ENCODE measurements at regions not wholly inside any gene's neighbourhood (a gene's known extent, or its start where the extent isn't known, plus 50 kb on each side); places are given as distances from the start of the nearest gene placed in this dataset.
"Not testable (repeated sequence)": the region's sequence is repeated elsewhere in the genome, so short reads cannot be mapped to it uniquely, and the experiment has no call there.

DNA sequence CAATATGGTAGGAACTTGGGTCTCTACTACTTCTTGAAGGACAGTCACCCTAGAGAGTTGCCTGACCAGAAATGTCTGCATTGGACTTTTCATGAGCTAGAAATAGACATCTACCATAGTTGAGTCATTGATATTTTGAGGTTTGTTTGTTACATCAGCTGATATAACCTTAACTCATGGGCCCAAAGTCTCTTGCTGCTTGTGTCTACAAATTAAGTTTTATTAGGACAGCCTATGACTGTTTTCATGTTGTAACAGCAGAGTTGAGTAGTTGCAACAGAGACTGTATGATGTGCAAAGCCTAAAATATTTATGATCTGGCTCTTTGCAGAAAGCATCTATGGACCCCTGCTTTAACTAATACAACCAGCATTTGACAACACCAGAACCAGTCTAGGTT is 155.3 kb downstream of the MIAT start:
- H3K36me3 Mint-ChIP-seq, result no peaks in the 10 kb centered on the region
- DNase-seq (ENCODE audit: low spot score in 2 of 2) (no peak), ATAC-seq (no peak)
- no peak overlapping the region for H3K27ac Mint-ChIP-seq
- H3K9me3 Mint-ChIP-seq, result no peaks in the 10 kb centered on the region
- H3K4me3 Mint-ChIP-seq, result no peak overlapping the region
- H3K4me1 Mint-ChIP-seq, result no peaks in the 10 kb centered on the region

DNA sequence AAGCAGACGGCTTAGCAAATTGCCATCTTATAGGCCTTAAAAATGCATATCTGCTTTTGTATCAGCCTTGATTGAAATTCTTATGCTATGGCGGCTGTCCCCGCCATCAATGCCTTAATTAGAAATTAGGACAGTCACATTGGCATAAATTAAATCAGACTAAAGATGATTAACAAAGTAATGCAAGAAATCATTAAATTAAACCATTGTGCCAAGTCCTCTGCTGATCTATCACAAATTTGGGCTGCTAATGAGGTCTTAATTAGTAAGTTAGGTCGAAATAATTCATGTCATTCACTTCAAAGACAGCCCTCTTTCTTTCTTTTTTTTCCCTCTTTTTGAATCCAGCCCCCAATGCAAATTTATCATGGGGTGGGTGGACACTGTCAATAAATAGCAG is 159.3 kb downstream of the MIAT start:
- no peak for ATAC-seq
- no peak overlapping the region for H3K27ac Mint-ChIP-seq
- no peaks in the 10 kb centered on the region for H3K36me3 Mint-ChIP-seq
- no peak for DNase-seq (ENCODE audit: low spot score in 2 of 2)
- H3K9me3 Mint-ChIP-seq, result peaks cover 3% of the 10 kb centered on the region
- no peaks in the 10 kb centered on the region for H3K4me1 Mint-ChIP-seq
- no peak overlapping the region for H3K4me3 Mint-ChIP-seq

DNA sequence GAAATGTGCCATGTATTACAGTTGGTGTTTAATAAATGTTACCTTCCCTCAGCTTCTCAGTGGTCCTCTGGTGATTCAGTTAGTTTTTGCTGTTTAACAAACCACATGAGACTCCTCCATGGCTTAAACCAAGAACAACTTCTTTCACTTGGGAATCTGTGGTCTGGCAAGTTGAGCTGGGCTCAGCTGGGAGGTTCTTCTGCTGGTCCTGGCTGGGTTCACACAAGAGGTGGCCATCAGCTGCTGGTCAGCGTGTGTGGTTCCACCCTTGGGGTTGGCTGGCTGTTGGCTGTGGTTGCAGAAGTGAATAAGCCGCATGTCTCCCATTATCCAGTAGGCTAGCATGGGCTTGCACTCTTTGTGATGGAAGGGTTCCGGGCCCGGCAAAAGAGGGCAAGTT is 160.5 kb downstream of the MIAT start:
- ATAC-seq (no peak), DNase-seq (ENCODE audit: low spot score in 2 of 2) (no peak)
- H3K27ac Mint-ChIP-seq, result no peak overlapping the region
- no peak overlapping the region for H3K4me3 Mint-ChIP-seq
- H3K9me3 Mint-ChIP-seq, result peaks cover 3% of the 10 kb centered on the region
- no peaks in the 10 kb centered on the region for H3K36me3 Mint-ChIP-seq
- no peaks in the 10 kb centered on the region for H3K4me1 Mint-ChIP-seq

DNA sequence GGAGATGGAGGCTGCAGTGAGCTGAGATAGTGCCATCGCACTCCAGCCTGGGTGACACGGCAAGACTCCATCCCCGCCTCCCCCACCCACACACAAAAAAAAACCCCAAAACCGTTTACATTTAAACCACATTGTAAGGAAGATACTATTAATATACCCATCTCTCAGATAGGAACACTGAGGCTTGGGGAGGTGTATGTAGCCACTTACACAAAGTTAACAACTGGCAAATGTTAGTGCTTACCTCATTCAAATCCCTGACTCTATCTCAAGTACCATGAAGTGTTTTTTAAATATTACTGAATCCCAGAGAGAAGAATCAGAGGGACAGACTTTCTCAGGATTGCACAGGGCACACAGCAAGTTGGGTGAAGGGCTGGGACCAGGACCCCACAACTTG is 164.5 kb downstream of the MIAT start:
- Mint-ChIP-seq H3K4me3 (no peak overlapping the region), H3K4me1 (peaks cover 6% of the 10 kb centered on the region), H3K9me3 (peaks cover 3% of the 10 kb centered on the region), H3K36me3 (no peaks in the 10 kb centered on the region), H3K27ac (no peak overlapping the region)
- ATAC-seq (no peak), DNase-seq (ENCODE audit: low spot score in 2 of 2) (no peak)

GRCh38 chr22:26822313-26822712 is 164.9 kb downstream of the MIAT start:
- H3K4me1 Mint-ChIP-seq, result peaks cover 6% of the 10 kb centered on the region
- H3K4me3 Mint-ChIP-seq, result no peak overlapping the region
- DNase-seq (ENCODE audit: low spot score in 2 of 2), result no peak
- H3K36me3 Mint-ChIP-seq, result no peaks in the 10 kb centered on the region
- peaks cover 3% of the 10 kb centered on the region for H3K9me3 Mint-ChIP-seq
- H3K27ac Mint-ChIP-seq, result no peak overlapping the region
- no peak for ATAC-seq

DNA sequence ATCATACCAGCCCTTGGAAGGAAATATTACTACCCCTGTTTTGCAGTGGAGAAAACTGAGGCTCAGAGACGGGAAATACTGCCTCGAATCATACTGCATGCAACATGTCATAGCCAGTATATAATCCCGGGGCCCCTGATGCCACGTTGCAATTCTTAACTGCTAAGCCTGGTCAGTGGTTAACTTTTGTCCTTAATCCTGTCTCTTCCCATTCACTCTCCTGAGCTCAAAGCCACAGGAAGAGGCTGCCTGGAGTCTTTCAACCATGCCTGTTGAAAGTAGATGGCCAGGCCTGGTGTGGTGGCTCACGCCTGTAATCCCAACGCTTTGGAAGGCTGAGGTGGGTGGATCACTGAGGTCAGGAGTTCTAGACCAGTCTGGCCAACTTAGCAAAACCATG is 166.6 kb downstream of the MIAT start:
- no peak for ATAC-seq
- no peak overlapping the region for H3K4me3 Mint-ChIP-seq
- no peak overlapping the region for H3K27ac Mint-ChIP-seq

GRCh38 chr22:26825960-26826935 is 168.9 kb downstream of the MIAT start:
- DNase-seq (ENCODE audit: low spot score in 2 of 2), result no peak
- H3K9me3 Mint-ChIP-seq, result no peaks in the 10 kb centered on the region
- peaks cover 6% of the 10 kb centered on the region for H3K4me1 Mint-ChIP-seq
- no peak overlapping the region for H3K4me3 Mint-ChIP-seq
- no peaks in the 10 kb centered on the region for H3K36me3 Mint-ChIP-seq
- no peak overlapping the region for H3K27ac Mint-ChIP-seq
- no peak for ATAC-seq

More for the DNA sequence above, 166.6 kb downstream of the MIAT start:
- DNase-seq (ENCODE audit: low spot score in 2 of 2), result no peak
- Mint-ChIP-seq H3K4me1 (peaks cover 6% of the 10 kb centered on the region), H3K36me3 (no peaks in the 10 kb centered on the region), H3K9me3 (no peaks in the 10 kb centered on the region)

DNA sequence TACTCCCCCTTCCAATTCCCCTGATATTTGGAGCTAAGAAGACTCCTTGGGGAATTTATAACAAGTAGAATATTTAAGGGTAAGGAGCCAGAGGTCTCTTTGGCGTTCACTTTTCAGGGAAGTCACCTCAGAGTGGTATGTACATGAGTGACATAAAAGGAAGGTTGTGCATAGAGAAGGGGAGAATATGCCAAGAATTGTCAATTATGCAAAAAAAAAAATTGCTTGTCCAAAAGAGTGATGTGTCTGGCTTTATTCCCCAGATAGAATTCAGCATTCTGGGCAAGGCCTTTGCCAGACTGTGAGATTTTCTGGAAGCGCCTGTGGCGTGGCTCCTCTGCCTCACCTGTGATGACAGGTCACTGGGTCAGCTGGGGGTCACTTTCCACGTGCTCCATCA is 170.2 kb downstream of the MIAT start:
- ATAC-seq (no peak), DNase-seq (ENCODE audit: low spot score in 2 of 2) (no peak)
- Mint-ChIP-seq H3K36me3 (no peaks in the 10 kb centered on the region), H3K9me3 (no peaks in the 10 kb centered on the region), H3K27ac (no peak overlapping the region), H3K4me3 (no peak overlapping the region), H3K4me1 (peaks cover 6% of the 10 kb centered on the region)

DNA sequence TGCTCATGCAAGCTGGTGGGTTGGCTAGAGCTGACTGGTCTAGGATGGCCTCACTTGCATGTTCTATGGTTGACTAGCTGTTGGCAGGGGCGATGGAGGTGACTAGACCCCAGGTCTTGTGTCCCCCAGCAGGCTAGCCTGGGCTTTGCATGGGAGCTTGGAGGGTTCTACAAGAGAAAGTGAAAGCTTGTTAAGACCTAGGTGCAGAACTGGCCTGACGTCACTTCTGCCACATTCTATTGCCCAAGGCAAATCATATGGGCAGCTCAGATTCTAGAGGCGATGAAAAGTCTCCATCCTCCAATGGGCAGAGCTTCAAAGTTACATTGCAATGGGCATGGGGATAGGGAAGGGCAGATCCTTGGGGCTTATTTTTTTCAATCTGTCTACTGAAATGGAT is 170.9 kb downstream of the MIAT start:
- peaks cover 6% of the 10 kb centered on the region for H3K4me1 Mint-ChIP-seq
- ATAC-seq (no peak), DNase-seq (ENCODE audit: low spot score in 2 of 2) (no peak)
- peak overlapping the region; percentile 10 for H3K27ac Mint-ChIP-seq
- H3K9me3 Mint-ChIP-seq, result no peaks in the 10 kb centered on the region
- H3K36me3 Mint-ChIP-seq, result no peaks in the 10 kb centered on the region
- no peak overlapping the region for H3K4me3 Mint-ChIP-seq

GRCh38 chr22:26830837-26831236 is 173.4 kb downstream of the MIAT start:
- Mint-ChIP-seq H3K36me3 (no peaks in the 10 kb centered on the region), H3K4me1 (peaks cover 13% of the 10 kb centered on the region), H3K9me3 (no peaks in the 10 kb centered on the region), H3K27ac (no peak overlapping the region), H3K4me3 (no peak overlapping the region)
- DNase-seq (ENCODE audit: low spot score in 2 of 2), result no peak
- ATAC-seq, result no peak

DNA sequence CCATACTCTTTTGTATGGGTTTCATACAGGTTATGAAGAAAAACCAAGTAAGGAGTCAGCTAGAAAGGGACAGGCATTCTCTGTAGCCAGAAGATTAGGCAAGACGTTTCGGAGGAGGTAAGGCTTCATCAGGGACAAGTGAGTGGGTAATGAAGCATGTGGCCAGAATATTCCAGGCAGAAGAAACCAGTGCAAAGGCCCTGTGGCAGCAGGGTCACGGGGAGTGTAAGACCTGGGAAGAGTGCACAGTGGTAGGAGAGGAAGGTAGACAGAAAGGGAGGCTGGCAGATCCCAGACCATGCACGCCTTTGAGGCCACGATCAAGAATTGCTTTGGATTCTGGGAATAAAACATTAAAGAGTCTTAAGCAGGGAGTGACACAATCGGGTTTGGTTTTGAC is 177.6 kb downstream of the MIAT start:
- no peak for ATAC-seq
- no peak overlapping the region for H3K27ac Mint-ChIP-seq
- H3K4me3 Mint-ChIP-seq, result no peak overlapping the region
- DNase-seq (ENCODE audit: low spot score in 2 of 2), result no peak
- peaks cover 7% of the 10 kb centered on the region for H3K4me1 Mint-ChIP-seq
- no peaks in the 10 kb centered on the region for H3K36me3 Mint-ChIP-seq
- no peaks in the 10 kb centered on the region for H3K9me3 Mint-ChIP-seq

DNA sequence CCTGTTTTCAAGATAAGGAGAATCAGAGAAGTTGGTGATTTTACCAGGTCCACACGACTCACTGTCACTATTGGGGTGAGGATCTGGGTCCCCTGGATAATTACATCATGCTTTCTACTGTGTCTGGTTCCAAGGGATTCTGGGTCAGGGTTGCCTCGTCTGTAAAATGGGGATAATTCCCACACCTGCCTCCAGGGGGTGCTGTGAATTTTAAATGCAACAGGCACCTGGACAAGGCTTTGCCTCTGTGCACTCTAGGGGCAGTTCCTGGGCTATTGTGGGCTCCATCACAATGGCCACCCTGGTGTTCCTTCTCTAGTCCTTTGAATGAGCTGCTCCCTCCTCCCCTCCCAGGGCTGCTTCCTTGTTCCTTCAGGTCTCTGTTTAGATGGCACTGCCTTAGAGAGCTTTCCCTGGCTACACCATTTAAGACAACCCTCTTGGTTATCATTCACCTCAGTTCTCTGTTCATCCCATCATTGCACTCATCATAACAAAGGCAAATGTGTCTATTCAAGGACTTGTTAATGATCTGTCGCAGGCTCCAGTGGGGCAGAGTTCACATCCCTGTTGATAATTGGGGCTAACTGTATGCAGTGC is 178.6 kb downstream of the MIAT start:
- DNase-seq (ENCODE audit: low spot score in 2 of 2) (peak; percentile 32 to 81), ATAC-seq (peak; percentile 43)
- no peak overlapping the region for H3K4me3 Mint-ChIP-seq
- H3K27ac Mint-ChIP-seq, result no peak overlapping the region
- no peaks in the 10 kb centered on the region for H3K36me3 Mint-ChIP-seq
- no peaks in the 10 kb centered on the region for H3K9me3 Mint-ChIP-seq
- peaks cover 7% of the 10 kb centered on the region for H3K4me1 Mint-ChIP-seq

DNA sequence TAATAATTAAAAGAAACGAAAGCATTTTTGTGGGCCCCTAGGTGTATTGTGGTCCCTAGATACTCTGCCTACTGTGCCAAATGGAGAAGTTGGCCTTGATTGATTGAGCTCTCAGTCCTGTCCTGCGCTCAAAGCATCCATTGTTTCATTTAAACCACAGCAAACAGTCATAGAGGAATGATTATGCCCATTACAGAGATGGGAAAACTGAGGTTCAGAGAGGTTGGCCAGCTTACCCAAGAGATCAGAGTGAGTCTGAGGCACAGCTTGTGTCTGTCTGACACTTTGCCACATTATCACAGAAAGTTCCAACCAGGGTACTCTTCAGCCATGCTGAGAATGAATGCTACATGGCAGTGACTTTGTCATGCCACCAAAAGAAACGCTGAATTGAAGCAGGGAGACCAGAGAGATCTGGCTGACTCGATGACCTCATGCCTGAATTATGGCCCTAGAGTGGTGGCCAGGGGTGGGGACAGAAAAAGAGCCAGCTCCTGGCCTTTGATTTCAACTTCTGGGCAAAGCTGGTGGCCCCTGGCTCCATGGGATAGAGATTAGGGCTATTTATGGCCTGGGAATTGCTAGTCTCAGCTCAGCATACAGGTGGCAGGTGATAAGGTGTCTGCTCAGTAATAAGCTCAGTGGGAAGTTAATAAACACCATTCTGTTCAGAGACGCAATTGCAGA is 180.5 kb downstream of the MIAT start:
- DNase-seq (ENCODE audit: low spot score in 2 of 2) (no peak), ATAC-seq (no peak)
- Mint-ChIP-seq H3K36me3 (no peaks in the 10 kb centered on the region), H3K27ac (no peak overlapping the region), H3K4me1 (peaks cover 7% of the 10 kb centered on the region), H3K9me3 (no peaks in the 10 kb centered on the region), H3K4me3 (no peak overlapping the region)

GRCh38 chr22:26838471-26838825 is 181.1 kb downstream of the MIAT start:
- no peak for DNase-seq (ENCODE audit: low spot score in 2 of 2)

GRCh38 chr22:26839216-26839615 is 181.8 kb downstream of the MIAT start:
- no peak overlapping the region for H3K4me3 Mint-ChIP-seq
- H3K27ac Mint-ChIP-seq, result no peak overlapping the region
- H3K4me1 Mint-ChIP-seq, result no peaks in the 10 kb centered on the region
- no peaks in the 10 kb centered on the region for H3K9me3 Mint-ChIP-seq
- no peak for DNase-seq (ENCODE audit: low spot score in 2 of 2)
- ATAC-seq, result no peak
- H3K36me3 Mint-ChIP-seq, result no peaks in the 10 kb centered on the region

More at GRCh38 chr22:26838471-26838825, 181.1 kb downstream of the MIAT start:
- ATAC-seq, result no peak
- peaks cover 5% of the 10 kb centered on the region for H3K4me1 Mint-ChIP-seq
- no peak overlapping the region for H3K4me3 Mint-ChIP-seq
- no peaks in the 10 kb centered on the region for H3K9me3 Mint-ChIP-seq
- H3K36me3 Mint-ChIP-seq, result no peaks in the 10 kb centered on the region
- H3K27ac Mint-ChIP-seq, result no peak overlapping the region

DNA sequence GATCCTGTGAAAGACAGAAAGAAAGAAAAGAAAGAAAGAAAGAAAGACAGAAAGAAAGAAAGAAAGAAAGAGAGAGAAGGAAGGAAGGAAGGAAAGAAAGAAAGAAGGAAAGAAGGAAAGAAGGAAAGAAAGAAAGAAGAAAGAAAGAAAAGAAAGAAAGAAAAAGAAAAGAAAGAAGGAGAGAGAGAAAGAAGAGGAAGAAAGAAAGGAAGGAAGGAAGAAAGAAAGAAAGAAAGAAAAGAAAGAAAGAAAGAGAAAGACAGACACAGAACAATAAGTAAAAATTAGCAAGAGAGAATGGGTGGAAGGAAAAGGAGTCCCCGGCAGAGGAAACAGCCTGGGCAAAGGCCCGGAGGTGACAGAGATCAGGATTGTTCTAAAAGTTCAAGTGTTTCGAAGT is 183.4 kb downstream of the MIAT start:
- not testable (repeated sequence) for DNase-seq (ENCODE audit: low spot score in 2 of 2); ATAC-seq; H3K9me3 Mint-ChIP-seq; H3K4me1 Mint-ChIP-seq; H3K27ac Mint-ChIP-seq; H3K36me3 Mint-ChIP-seq; H3K4me3 Mint-ChIP-seq
